ENCODE measurements at regions not wholly inside any gene's neighbourhood (a gene's known extent, or its start where the extent isn't known, plus 50 kb on each side); places are given as distances from the start of the nearest gene placed in this dataset.

- no peak for DNase-seq (ENCODE audit: low spot score)
Measured at GRCh38 chr11:42047637-42048555, 588.4 kb upstream of the LRRC4C start.

- no peak for DNase-seq (ENCODE audit: low spot score)
Measured at GRCh38 chr11:42049186-42049585, 589.7 kb upstream of the LRRC4C start.

- DNase-seq (ENCODE audit: low spot score), result no peak
Measured at GRCh38 chr11:42049650-42050049, 590.2 kb upstream of the LRRC4C start.

- no peak for DNase-seq (ENCODE audit: low spot score)
Measured at GRCh38 chr11:42054351-42054900, 595.0 kb upstream of the LRRC4C start.

- no peak for DNase-seq (ENCODE audit: low spot score)
Measured at GRCh38 chr11:42055606-42056005, 596.2 kb upstream of the LRRC4C start.

GRCh38 chr11:42058794-42059193, 599.3 kb upstream of the LRRC4C start:
- no peak for DNase-seq (ENCODE audit: low spot score)

GRCh38 chr11:42065199-42065598, 605.7 kb upstream of the LRRC4C start:
- no peak for DNase-seq (ENCODE audit: low spot score)

GRCh38 chr11:42066113-42066512, 606.7 kb upstream of the LRRC4C start:
- no peak for DNase-seq (ENCODE audit: low spot score)

- DNase-seq (ENCODE audit: low spot score), result no peak
Measured at GRCh38 chr11:42074306-42074705, 614.9 kb upstream of the LRRC4C start.

GRCh38 chr11:42075180-42075579, 615.7 kb upstream of the LRRC4C start:
- DNase-seq (ENCODE audit: low spot score), result no peak

GRCh38 chr11:42077794-42078193, 618.3 kb upstream of the LRRC4C start:
- DNase-seq (ENCODE audit: low spot score), result no peak

- no peak for DNase-seq (ENCODE audit: low spot score)
Measured at GRCh38 chr11:42085736-42086135, 626.3 kb upstream of the LRRC4C start.

GRCh38 chr11:42093541-42093940, 634.1 kb upstream of the LRRC4C start:
- DNase-seq (ENCODE audit: low spot score), result no peak

- no peak for DNase-seq (ENCODE audit: low spot score)
Measured at GRCh38 chr11:42098075-42098474, 638.6 kb upstream of the LRRC4C start.

- DNase-seq (ENCODE audit: low spot score), result no peak
Measured at GRCh38 chr11:42112866-42113265, 653.4 kb upstream of the LRRC4C start.

- DNase-seq (ENCODE audit: low spot score), result no peak
Measured at GRCh38 chr11:42114927-42115326, 655.5 kb upstream of the LRRC4C start.

GRCh38 chr11:42138454-42138853, 679.0 kb upstream of the LRRC4C start:
- DNase-seq (ENCODE audit: low spot score), result no peak

GRCh38 chr11:42145311-42145710, 685.9 kb upstream of the LRRC4C start:
- no peak for DNase-seq (ENCODE audit: low spot score)

- DNase-seq (ENCODE audit: low spot score), result no peak
Measured at GRCh38 chr11:42161886-42162285, 702.4 kb upstream of the LRRC4C start.

- DNase-seq (ENCODE audit: low spot score), result no peak
Measured at GRCh38 chr11:42169191-42169590, 709.7 kb upstream of the LRRC4C start.

- DNase-seq (ENCODE audit: low spot score), result no peak
Measured at GRCh38 chr11:42170601-42171000, 711.1 kb upstream of the LRRC4C start.

- DNase-seq (ENCODE audit: low spot score), result no peak
Measured at GRCh38 chr11:42171046-42171445, 711.6 kb upstream of the LRRC4C start.

GRCh38 chr11:42172441-42172840, 713.0 kb upstream of the LRRC4C start:
- no peak for DNase-seq (ENCODE audit: low spot score)

- no peak for DNase-seq (ENCODE audit: low spot score)
Measured at GRCh38 chr11:42175203-42175602, 715.8 kb upstream of the LRRC4C start.
